GM13976 (cell line): ENCODE measurements at regions not wholly inside any gene's neighbourhood (a gene's known extent, or its start where the extent isn't known, plus 50 kb on each side); places are given as distances from the start of the nearest gene placed in this dataset.
"Not testable (repeated sequence)": the region's sequence is repeated elsewhere in the genome, so short reads cannot be mapped to it uniquely, and the experiment has no call there.

Experiments
- DNase-seq: peaks from one replicate; pipeline ENCODE4 v3.0.0; 2012; ENCODE audit warnings: low spot score
- in situ Hi-C: fragments of 300-500 bp; cut with MboI; formaldehyde crosslinking; loops from one replicate; pipeline ENCODE4 v1.12.0; 2022; ENCODE audit warnings: low sequenced_read_pairs, mixed read lengths, inconsistent platforms; ENCODE audit not compliant: unreplicated experiment
- TF ChIP-seq, protein P1 (sequence below): IDR thresholded peaks from 2 replicates; pipeline ENCODE4 v1.5.1; 2012; ENCODE audit warnings: borderline replicate concordance, mild to moderate bottlenecking; ENCODE audit not compliant: insufficient read depth; ENCODE audit errors: extremely low read depth, missing control alignments, control extremely low read depth

DNA sequence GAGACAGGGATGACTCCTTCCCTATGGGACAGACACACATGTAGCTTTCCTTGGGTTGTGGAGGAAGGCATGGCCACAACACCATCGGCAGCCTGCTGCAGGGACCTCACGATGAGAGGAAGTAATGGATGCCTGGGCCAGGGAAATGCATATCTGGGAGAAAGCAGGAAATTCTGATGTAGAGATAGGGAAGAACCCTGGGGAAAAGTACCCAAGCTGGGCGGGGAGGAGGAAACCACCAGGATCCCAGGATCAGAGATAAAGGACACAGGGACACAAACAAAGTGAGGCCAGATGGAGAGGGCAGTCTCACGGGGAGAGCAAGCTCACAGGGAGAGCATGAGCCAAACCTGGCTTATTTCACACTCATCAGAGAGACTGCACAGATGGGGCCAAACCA, 294.7 kb upstream of the TEKT4 start:
- in situ Hi-C loops, DNase-seq: not testable (repeated sequence)

DNA sequence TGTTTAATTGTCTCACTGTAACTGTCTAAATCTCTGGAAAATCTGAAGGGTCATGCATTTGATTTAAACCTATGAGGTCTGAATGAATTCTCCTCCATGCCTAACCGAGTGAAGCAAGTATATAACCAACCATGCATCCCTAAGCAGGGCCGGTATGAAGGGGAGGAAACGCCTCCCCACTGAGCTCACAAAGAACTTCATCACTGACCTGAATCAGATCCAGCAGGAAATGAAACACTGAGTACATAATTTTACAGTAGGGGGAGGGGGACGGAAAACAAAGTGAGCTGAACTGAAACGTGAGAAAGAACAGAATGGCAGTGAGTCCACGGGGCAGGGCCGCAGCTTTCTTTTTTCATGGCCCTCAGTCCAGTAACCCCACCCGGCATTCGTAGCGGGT, 294.1 kb upstream of the TEKT4 start:
- in situ Hi-C loops, DNase-seq: not testable (repeated sequence)

DNA sequence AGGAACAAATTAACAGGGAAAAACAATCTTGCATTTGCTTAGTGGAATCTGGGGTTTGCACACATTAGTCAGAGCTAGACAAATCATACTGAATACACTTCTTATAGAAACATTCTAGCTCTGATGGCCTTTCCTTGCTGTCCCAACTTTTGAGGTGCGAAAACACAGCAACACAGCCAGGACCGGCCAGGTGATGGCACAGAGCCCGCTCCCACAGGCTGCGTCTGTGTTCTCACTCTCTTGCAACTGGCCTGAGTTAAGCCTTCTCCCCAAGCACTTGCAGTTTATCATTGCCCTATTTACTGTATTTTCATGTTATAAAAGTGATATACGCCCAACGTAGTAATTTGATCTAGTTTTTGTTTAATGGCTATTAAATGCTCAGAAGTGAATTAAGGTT, 292.0 kb upstream of the TEKT4 start:
- in situ Hi-C loops, DNase-seq: not testable (repeated sequence)

DNA sequence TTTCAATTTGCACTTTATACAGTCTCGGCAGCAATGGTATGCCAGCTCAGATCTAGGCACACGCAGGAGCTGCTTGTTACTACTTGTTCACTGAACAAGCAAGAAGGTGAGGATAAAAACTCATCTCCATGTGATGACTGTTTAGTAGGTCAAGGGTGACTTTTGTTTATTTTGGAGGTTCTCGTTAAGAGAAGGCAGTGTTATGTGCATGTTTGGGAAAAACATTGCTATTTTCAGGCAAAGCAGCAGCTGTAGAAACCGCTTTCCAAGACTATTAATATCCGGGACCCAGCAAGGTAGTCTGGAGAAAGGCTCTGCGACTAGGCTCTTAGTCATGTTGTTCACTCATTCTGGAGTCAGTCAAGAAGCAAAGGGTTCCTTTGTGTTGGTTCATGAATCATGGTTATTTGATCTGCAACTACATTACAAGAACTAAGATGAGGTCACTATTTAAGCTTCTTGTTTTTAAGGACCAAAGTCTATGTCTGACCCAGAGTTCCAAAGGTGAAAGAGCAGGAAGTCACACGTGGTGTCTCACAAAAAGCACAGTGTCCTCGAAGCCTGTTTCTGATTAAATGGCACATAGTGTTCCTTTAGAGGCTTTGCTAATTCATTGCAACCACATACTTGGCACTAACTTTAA, 288.0 kb upstream of the TEKT4 start:
- in situ Hi-C loops, DNase-seq: not testable (repeated sequence)

DNA sequence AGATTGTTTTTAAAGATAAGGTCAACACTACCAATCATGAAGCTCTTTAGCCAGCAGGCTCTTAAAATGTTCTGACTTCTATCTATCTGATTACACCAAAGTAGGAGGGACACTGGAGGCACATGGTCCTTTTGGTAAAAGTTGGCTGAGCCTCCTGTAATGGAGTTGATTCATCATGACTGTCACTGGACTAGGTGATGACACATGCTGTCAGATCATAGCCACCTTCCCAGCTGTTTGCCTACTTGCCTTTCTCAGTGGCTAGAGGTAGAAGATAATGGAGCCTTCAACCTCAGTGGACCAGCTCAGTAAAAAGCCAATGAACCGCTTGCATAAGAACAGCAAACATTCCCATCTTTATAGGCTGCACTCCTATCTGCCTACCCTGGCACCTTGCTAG, 286.7 kb upstream of the TEKT4 start:
- in situ Hi-C loops, DNase-seq: not testable (repeated sequence)

DNA sequence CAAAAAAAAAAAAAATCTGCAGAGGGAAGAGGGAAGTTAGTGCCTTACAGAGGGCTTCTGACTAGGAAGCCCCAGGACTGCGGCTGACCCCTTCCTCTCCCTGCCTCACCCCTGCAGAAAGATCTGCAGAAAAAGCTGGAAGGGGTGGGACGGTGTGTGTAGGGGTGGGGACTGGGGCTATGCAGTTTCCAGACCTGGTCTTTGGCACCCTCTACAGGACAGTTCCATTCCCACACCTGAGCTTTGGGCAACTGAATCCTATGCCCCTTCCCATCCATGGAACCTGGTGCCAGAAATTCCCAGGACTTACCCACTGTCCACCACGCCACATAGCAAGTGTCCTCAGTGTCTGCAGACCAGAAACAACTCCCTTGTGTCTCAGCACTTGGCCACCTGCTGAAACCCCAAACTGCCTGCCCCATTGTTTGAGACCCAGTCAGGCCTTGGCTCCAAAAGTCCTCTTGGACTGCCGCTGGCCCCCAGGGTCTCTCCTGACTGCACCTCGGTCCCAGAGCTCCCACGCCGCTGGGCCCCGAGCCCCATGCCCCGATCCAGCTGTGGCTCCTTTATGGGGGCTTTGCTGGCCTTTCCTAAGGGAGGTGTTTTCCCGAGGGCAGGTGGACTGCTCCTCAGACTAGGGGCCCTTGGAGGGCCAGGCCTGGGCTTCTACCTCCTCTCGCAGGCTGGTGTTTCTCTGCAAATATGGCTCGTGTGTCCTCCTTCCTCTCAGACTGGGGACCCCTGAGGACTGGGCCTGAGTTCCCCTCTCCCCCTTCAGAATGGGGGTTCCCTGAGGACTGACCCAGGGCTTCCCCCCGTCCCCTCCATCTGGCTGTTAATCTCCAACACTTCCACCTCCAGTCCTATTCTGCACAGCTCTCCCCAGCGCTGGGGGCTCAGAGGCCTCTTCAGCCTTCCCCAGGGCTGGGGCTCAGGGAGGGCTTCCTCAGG, 284.9 kb upstream of the TEKT4 start:
- in situ Hi-C loops, result not testable (repeated sequence)
- DNase-seq, result peak; percentile 49
- TF ChIP-seq, protein P1, sequence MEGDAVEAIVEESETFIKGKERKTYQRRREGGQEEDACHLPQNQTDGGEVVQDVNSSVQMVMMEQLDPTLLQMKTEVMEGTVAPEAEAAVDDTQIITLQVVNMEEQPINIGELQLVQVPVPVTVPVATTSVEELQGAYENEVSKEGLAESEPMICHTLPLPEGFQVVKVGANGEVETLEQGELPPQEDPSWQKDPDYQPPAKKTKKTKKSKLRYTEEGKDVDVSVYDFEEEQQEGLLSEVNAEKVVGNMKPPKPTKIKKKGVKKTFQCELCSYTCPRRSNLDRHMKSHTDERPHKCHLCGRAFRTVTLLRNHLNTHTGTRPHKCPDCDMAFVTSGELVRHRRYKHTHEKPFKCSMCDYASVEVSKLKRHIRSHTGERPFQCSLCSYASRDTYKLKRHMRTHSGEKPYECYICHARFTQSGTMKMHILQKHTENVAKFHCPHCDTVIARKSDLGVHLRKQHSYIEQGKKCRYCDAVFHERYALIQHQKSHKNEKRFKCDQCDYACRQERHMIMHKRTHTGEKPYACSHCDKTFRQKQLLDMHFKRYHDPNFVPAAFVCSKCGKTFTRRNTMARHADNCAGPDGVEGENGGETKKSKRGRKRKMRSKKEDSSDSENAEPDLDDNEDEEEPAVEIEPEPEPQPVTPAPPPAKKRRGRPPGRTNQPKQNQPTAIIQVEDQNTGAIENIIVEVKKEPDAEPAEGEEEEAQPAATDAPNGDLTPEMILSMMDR, result peak; percentile 14

DNA sequence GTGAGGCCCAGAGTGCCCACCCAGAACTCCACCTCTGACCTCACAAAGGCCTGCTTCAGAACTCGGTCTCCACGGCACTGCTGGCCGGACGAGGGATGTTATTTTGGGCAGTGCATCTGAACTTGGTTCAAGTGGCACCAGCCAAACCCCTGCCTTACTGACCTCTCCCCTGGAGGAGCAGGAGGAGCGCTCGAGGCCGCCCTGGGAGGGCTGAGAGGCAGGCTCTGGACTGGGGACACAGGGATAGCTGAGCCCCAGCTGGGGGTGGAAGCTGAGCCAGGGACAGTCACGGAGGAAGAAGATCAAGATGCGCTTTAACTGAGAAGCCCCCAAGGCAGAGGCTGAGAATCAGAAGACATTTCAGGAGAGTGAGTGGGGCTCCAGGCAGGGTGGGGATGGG, 284.2 kb upstream of the TEKT4 start:
- in situ Hi-C loops, DNase-seq: not testable (repeated sequence)

DNA sequence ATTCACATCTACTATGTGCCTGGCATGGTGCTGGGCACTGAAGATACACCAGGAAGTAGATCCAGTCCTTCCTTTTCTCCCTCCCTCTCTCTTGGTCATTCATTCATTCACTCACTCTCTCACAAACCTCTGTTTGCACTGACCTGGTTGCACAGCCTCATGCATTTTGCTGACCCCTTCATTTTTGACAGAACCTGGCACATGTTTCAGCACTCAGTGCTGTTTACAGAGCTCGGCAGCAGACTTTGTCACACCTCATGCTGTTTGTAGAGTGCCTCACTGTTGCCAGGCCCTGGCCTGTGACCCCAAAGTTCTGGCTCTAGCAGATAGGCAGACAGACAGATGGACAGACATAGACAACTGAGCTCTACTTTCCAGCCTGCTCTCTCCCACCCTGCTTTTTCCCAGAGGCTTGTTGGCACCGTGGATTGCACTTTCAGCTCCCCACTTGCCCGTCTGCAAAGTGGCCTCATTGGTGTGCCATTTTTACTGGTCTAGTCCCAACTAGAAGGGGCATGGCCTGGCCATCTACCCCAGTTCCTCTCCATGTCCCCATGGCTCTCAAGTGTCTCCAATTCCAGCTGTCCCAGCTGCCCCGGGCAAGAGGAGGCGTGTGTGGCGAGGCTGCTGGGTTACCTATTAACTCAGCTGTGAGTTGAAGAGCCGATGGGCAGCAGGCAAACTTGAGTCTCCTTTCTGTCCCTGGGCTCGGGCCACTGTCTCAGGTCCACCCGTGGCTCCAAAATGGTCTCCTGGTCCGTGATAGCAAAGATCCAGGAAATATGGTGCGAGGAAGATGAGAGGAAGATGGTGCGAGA, 277.0 kb upstream of the TEKT4 start:
- in situ Hi-C loops, DNase-seq: not testable (repeated sequence)

DNA sequence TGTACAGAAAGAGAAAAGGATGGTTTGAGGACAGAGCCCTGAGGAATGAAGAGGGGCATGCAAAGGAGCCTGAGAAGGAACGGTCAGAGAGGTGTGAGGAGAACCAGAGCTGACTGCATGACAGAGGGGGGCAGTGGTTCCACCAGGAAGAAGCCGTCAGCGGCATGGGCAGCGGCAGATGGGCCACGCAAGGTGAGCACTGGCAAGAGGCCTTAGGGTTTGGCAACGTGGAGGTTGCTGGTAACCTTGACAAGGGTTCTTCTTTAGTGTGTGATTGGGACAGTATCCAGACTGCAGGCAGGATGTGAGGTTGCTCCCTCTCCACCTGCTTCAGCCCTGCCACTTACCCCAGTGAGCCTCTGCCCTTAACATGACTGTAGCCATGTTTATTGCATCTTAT, 275.3 kb upstream of the TEKT4 start:
- in situ Hi-C loops, DNase-seq: not testable (repeated sequence)

DNA sequence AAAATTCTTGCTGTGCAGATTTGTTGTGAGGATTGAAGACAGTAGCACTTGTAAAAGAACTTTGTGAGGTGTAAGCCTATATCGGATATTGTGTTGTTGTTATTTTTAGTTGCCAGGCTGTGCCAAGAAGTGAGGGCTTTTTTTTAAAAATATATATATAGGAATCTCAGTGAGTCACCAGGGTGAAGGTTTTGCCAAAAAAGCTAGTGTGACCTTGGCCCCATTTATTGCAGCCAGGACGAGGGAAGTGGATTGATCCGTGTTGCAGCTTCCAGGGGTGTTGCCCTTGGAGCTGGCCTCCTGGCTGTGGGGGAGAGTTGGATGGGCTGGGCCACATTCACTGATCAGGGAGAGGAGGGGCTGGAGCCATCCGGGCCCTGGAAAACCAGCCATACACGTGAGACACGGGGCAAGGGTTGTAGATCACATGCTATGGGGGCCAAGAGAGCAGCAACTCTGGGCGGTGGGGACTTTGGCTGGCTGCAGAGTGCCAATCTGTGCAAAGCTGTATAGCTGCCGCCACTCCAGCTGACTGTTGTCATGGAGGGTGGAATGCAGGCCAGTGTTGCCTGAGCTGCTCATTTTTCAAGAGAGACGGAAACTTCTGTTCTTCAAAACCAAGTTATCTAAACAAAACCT, 273.0 kb upstream of the TEKT4 start:
- DNase-seq, in situ Hi-C loops: not testable (repeated sequence)

DNA sequence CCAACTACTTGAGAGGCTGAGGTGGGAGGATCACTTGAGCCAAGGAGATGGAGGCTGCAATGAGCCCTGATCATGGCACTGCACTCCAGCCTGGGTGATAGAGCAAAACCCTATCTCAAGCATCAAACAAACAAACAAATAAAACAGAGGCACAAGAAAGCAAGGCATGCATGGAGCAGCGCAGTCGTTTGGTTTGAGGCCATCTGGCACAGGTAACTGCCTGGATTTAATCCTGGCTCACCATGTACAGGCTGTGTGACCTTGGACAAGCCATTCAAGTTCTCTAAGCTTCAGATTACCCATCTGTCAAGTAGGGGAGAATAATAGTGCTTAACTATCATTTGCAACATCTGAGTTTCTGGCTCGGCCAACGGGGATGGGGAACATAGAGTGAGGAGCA, 270.3 kb upstream of the TEKT4 start:
- in situ Hi-C loops, DNase-seq: not testable (repeated sequence)

DNA sequence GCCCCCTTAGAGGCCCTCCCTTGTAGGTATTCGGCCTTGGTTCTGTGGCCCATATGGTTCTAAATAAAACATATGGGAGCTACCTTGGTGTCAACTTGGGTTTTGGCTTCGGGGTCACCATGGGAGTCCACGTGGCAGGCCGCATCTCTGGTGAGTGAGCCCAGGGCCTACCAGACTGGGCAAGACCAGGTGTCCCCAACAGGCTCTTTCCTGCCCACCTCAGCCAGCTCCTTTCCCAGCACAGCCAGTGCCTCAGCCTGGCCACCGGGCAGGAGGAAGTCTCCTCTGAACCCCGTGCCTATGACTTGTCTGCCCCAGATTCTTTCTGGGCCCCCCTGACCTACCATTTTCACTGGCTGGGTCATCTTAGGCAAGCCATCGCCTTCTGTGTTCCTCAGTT, 268.8 kb upstream of the TEKT4 start:
- TF ChIP-seq, protein P1, result no peak
- in situ Hi-C loops, result no loop called here

More for the DNA sequence above, 268.8 kb upstream of the TEKT4 start:
- no peak for DNase-seq
